A549 (cell line): ENCODE measurements at regions not wholly inside any gene's neighbourhood (a gene's known extent, or its start where the extent isn't known, plus 50 kb on each side); places are given as distances from the start of the nearest gene placed in this dataset.

Source experiments
- ATAC-seq, 2 experiments: fragments of 200-7000 bp in 1 of 2; fragments of >200 bp in 1 of 2; cut with Nextera tagmentation in 1 of 2; cut with Tn5 transposase in 1 of 2; 3 replicates each; pipeline versions ENCODE4 v1.8.0 to v1.9.1; 2018 to 2020; ENCODE audit warnings: mild to moderate bottlenecking in 1 of 2, moderate library complexity in 1 of 2
- CTCF ChIA-PET: fragments of 300-600 bp; sonication (Branson Sonifier 250); formaldehyde crosslinking; extraction: SDS; loops from one replicate; lab custom pipeline; 2021; ENCODE audit warnings: antibody characterized with exemption, inconsistent platforms; lab: Yijun Ruan, JAX
- POLR2A ChIA-PET: fragments of 350-600 bp; formaldehyde crosslinking; extraction: SDS; loops from one replicate; lab custom pipeline; 2021; ENCODE audit warnings: antibody characterized with exemption, inconsistent platforms; lab: Yijun Ruan, JAX
- DNase-seq, 2 experiments: peaks; one replicate each; pipeline versions ENCODE4 v3.0.0 to v3.0.0-alpha.2; 2011 to 2016; ENCODE audit warnings: low read depth in 1 of 2, low spot score in 1 of 2
- FAIRE-seq: peaks from 2 replicates; lab custom pipeline; 2011; peaks lifted over from hg19 to GRCh38; lab: Jason Lieb, UNC
- H3K27ac ChIP-seq, 2 experiments: fragments of >200 bp; sonication (Bioruptor Twin); formaldehyde crosslinking; 3 replicates each; pipeline ENCODE4 v1.5.1; 2016 to 2017
- H3K4me1 ChIP-seq: fragments of >200 bp; sonication (Bioruptor Twin); formaldehyde crosslinking; 3 replicates; pipeline ENCODE4 v1.6.1; 2016
- H3K4me2 ChIP-seq: fragments of >200 bp; sonication (Bioruptor Twin); formaldehyde crosslinking; 3 replicates; pipeline ENCODE4 v1.6.1; 2016
- H3K4me3 ChIP-seq: fragments of >200 bp; sonication (Bioruptor Twin); formaldehyde crosslinking; 3 replicates; pipeline ENCODE4 v1.5.1; 2016
- H3K9me3 ChIP-seq: fragments of >200 bp; sonication (Bioruptor Twin); formaldehyde crosslinking; 3 replicates; pipeline ENCODE4 v1.6.1; 2016
- ATOH8 ChIP-seq: fragments of 250-450 bp; sonication (Bioruptor Pico); IDR thresholded peaks from 2 replicates; pipeline ENCODE4 v1.5.0; 2020; ENCODE audit warnings: low read depth, mild to moderate bottlenecking, moderate library complexity
- BCL3 ChIP-seq: fragments of >200 bp; sonication (Bioruptor Twin); formaldehyde crosslinking; IDR thresholded peaks from 3 replicates; pipeline ENCODE4 v1.6.1; 2016
- BHLHE40 ChIP-seq: IDR thresholded peaks from 2 replicates; pipeline ENCODE4 v1.6.1; 2012; ENCODE audit warnings: low read depth, low read length, inconsistent platforms
- CEBPB ChIP-seq, 2 experiments: fragments of >200 bp in 1 of 2; sonication (Bioruptor Twin) in 1 of 2; formaldehyde crosslinking in 1 of 2; IDR thresholded peaks; 2 replicates each; pipeline ENCODE4 v1.6.1; 2012 to 2016
- CHD4 ChIP-seq: fragments of 200-600 bp; sonication (generic); IDR thresholded peaks from 2 replicates; pipeline ENCODE4 v1.6.1; 2016; ENCODE audit warnings: antibody characterized with exemption, mild to moderate bottlenecking, borderline replicate concordance
- EHMT2 ChIP-seq: fragments of 200-600 bp; sonication (generic); IDR thresholded peaks from 2 replicates; pipeline ENCODE4 v1.6.1; 2016; ENCODE audit warnings: antibody characterized with exemption, low read depth, mild to moderate bottlenecking, moderate library complexity
- EP300 ChIP-seq, 2 experiments: fragments of >200 bp; sonication (Bioruptor Twin); formaldehyde crosslinking; IDR thresholded peaks; 2 replicates in 1 of 2; 3 replicates in 1 of 2; pipeline ENCODE4 v1.6.1; 2016 to 2017
- FOSB ChIP-seq: fragments of 250-450 bp; sonication (Bioruptor Pico); IDR thresholded peaks from 2 replicates; pipeline ENCODE4 v1.5.0; 2020; ENCODE audit warnings: mild to moderate bottlenecking, moderate library complexity
- GATA3 ChIP-seq: IDR thresholded peaks from 2 replicates; pipeline ENCODE4 v1.6.1; 2012; ENCODE audit warnings: borderline replicate concordance
- HOXA7 ChIP-seq: fragments of 250-450 bp; sonication (Bioruptor Pico); IDR thresholded peaks from 2 replicates; pipeline ENCODE4 v1.5.0; 2020; ENCODE audit warnings: mild to moderate bottlenecking, moderate library complexity
- HOXB13 ChIP-seq: fragments of 250-450 bp; sonication (Bioruptor Pico); IDR thresholded peaks from 2 replicates; pipeline ENCODE4 v1.5.0; 2020; ENCODE audit warnings: low read depth, mild to moderate bottlenecking, moderate library complexity
- HOXB5 ChIP-seq: fragments of 250-450 bp; sonication (Bioruptor Pico); IDR thresholded peaks from 2 replicates; pipeline ENCODE4 v1.5.0; 2020; ENCODE audit warnings: mild to moderate bottlenecking, moderate library complexity
- KDM5A ChIP-seq: fragments of 200-600 bp; sonication (generic); IDR thresholded peaks from 2 replicates; pipeline ENCODE4 v1.6.1; 2016; ENCODE audit warnings: antibody characterized with exemption, mild to moderate bottlenecking
- MAFK ChIP-seq: fragments of 450-650 bp; IDR thresholded peaks from 2 replicates; pipeline ENCODE4 v1.6.1; 2014; ENCODE audit not compliant: partially characterized antibody
- MAZ ChIP-seq: fragments of 150-350 bp; IDR thresholded peaks from 2 replicates; pipeline ENCODE4 v1.6.1; 2014; ENCODE audit warnings: antibody characterized with exemption, low read depth, low read length, borderline replicate concordance
- NFE2L2 ChIP-seq: fragments of 150-350 bp; conservative IDR thresholded peaks from 2 replicates; pipeline ENCODE4 v1.6.1; 2014; ENCODE audit warnings: low read length
- NPAS2 ChIP-seq: fragments of 250-450 bp; sonication (Bioruptor Pico); IDR thresholded peaks from 2 replicates; pipeline ENCODE4 v1.8.0; 2022; ENCODE audit warnings: mild to moderate bottlenecking, moderate library complexity, borderline replicate concordance
- NR3C1 ChIP-seq: fragments of >200 bp; sonication (Bioruptor Twin); formaldehyde crosslinking; IDR thresholded peaks from 3 replicates; pipeline ENCODE4 v1.6.1; 2017
- PHF8 ChIP-seq: fragments of 200-600 bp; sonication (generic); IDR thresholded peaks from 2 replicates; pipeline ENCODE4 v1.6.1; 2016; ENCODE audit warnings: low read depth, mild to moderate bottlenecking, antibody characterized with exemption, moderate library complexity, borderline replicate concordance
- POLR2A ChIP-seq: IDR thresholded peaks from 2 replicates; pipeline ENCODE4 v1.6.1; 2012; ENCODE audit warnings: mild to moderate bottlenecking, low read length
- RAD21 ChIP-seq, 2 experiments: fragments of >200 bp in 1 of 2; sonication (Bioruptor Twin) in 1 of 2; formaldehyde crosslinking in 1 of 2; IDR thresholded peaks in 1 of 2; conservative IDR thresholded peaks in 1 of 2; 2 replicates in 1 of 2; 3 replicates in 1 of 2; pipeline ENCODE4 v1.6.1; 2012 to 2018; ENCODE audit warnings: inconsistent platforms in 1 of 2
- RARB ChIP-seq: fragments of 250-450 bp; sonication (Bioruptor Pico); IDR thresholded peaks from 2 replicates; pipeline ENCODE4 v1.8.0; 2021; ENCODE audit warnings: mild to moderate bottlenecking, moderate library complexity
- TP53 ChIP-seq: fragments of 250-450 bp; sonication (Bioruptor Pico); IDR thresholded peaks from 2 replicates; pipeline ENCODE4 v1.5.0; 2021; ENCODE audit warnings: mild to moderate bottlenecking, moderate library complexity
- USF2 ChIP-seq: fragments of 450-650 bp; IDR thresholded peaks from 2 replicates; pipeline ENCODE4 v1.6.1; 2014; ENCODE audit warnings: antibody characterized with exemption
- ZFP36 ChIP-seq: fragments of 450-650 bp; IDR thresholded peaks from 2 replicates; pipeline ENCODE4 v1.6.1; 2014; ENCODE audit warnings: borderline replicate concordance; ENCODE audit not compliant: partially characterized antibody
- ZNF302 ChIP-seq: fragments of 250-450 bp; sonication (Bioruptor Pico); IDR thresholded peaks from 2 replicates; pipeline ENCODE4 v1.9.0; 2021; ENCODE audit warnings: inconsistent platforms, mild to moderate bottlenecking, moderate library complexity
- ZSCAN20 ChIP-seq: fragments of 250-450 bp; sonication (Bioruptor Pico); IDR thresholded peaks from 2 replicates; pipeline ENCODE4 v1.8.0; 2022; ENCODE audit warnings: mild to moderate bottlenecking, moderate library complexity
- WGBS: methylation state at CpG from one replicate; pipeline ENCODE4 v1.1.6; 2017; ENCODE audit errors: missing lambda C conversion rate; 5-methylcytosine and 5-hydroxymethylcytosine counted together
- TF ChIP-seq, protein P1 (sequence below): IDR thresholded peaks from 2 replicates; pipeline ENCODE4 v1.6.1; 2012
- TF ChIP-seq, protein P2 (sequence below): fragments of >200 bp; sonication (Bioruptor Twin); formaldehyde crosslinking; IDR thresholded peaks from 3 replicates; pipeline ENCODE4 v1.5.1; 2016
- TF ChIP-seq, protein P3 (sequence below): IDR thresholded peaks from 2 replicates; pipeline ENCODE4 v1.6.1; 2012; ENCODE audit warnings: low read depth, borderline replicate concordance
- TF ChIP-seq, protein P4 (sequence below): fragments of 200-600 bp; sonication (generic); IDR thresholded peaks from 2 replicates; pipeline ENCODE4 v1.6.1; 2016; ENCODE audit warnings: antibody characterized with exemption, mild to moderate bottlenecking, moderate library complexity

- Histone ChIP-seq H3K4me2 (peak overlapping the region; percentile 82), H3K27ac (peak overlapping the region; percentile 92 to 93), H3K4me3 (peak overlapping the region; percentile 65), H3K9me3 (no peaks in the 10 kb centered on the region), H3K4me1 (peaks cover 4% of the 10 kb centered on the region; the same call in 2 of the 3 replicates)
- ChIA-PET POLR2A (interaction anchor here (0.7 to 4.0 kb wide), 7 partner anchors 12 to 695 kb away, joined by 3 to 32 read pairs (median 5); partner anchors contain the start of genes GLDC and KDM4C), CTCF (interaction anchor here (0.7 to 1.5 kb wide), 3 partner anchors 11 to 264 kb away, joined by 3 read pairs; no protein-coding TSS in a partner anchor)
- WGBS = 3% methylated on average over 43 of the region's 57 CpGs
- FAIRE-seq (no peak), DNase-seq (peak; percentile 92 to 94), ATAC-seq (peak; percentile 89 to 92)
- TF ChIP-seq, protein P1, sequence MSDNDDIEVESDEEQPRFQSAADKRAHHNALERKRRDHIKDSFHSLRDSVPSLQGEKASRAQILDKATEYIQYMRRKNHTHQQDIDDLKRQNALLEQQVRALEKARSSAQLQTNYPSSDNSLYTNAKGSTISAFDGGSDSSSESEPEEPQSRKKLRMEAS = peak; percentile 98
- TF ChIP-seq, protein P2, sequence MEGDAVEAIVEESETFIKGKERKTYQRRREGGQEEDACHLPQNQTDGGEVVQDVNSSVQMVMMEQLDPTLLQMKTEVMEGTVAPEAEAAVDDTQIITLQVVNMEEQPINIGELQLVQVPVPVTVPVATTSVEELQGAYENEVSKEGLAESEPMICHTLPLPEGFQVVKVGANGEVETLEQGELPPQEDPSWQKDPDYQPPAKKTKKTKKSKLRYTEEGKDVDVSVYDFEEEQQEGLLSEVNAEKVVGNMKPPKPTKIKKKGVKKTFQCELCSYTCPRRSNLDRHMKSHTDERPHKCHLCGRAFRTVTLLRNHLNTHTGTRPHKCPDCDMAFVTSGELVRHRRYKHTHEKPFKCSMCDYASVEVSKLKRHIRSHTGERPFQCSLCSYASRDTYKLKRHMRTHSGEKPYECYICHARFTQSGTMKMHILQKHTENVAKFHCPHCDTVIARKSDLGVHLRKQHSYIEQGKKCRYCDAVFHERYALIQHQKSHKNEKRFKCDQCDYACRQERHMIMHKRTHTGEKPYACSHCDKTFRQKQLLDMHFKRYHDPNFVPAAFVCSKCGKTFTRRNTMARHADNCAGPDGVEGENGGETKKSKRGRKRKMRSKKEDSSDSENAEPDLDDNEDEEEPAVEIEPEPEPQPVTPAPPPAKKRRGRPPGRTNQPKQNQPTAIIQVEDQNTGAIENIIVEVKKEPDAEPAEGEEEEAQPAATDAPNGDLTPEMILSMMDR = no peak
- TF ChIP-seq HOXB13 (peak; percentile 66), FOSB (CRISPR knock-in tag) (no peak), MAFK (no peak), USF2 (peak; percentile 100), BCL3 (peak; percentile 89; the same call in 2 of the 3 replicates), BHLHE40 (peak; percentile 88), ZSCAN20 (CRISPR knock-in tag) (no peak), GATA3 (no peak), EHMT2 (no peak), RARB (CRISPR knock-in tag) (no peak), ZFP36 (no peak), NR3C1 (no peak), HOXB5 (peak; percentile 53; the same call in 1 of the 2 replicates), ATOH8 (peak; percentile 9; the same call in 1 of the 2 replicates), CHD4 (no peak), NFE2L2 (no peak), TP53 (CRISPR knock-in tag) (peak; percentile 18; the same call in 1 of the 2 replicates), NPAS2 (CRISPR knock-in tag) (0 out of 2 replicates have a peak, but pooled peaks have one; percentile 58), EP300 (IDR thresholded peaks at IDR 0.05) (no peak), PHF8 (0 out of 2 replicates have a peak, but pooled peaks have one; percentile 52), ZNF302 (CRISPR knock-in tag) (no peak), KDM5A (no peak), RAD21 (conservative IDR thresholded peaks at IDR 0.05 in 1 of 2, IDR thresholded peaks at IDR 0.05 in 1 of 2) (no peak), MAZ (no peak), CEBPB (IDR thresholded peaks at IDR 0.05) (no peak), HOXA7 (CRISPR knock-in tag) (no peak), POLR2A (peak; percentile 90)
- TF ChIP-seq, protein P3, sequence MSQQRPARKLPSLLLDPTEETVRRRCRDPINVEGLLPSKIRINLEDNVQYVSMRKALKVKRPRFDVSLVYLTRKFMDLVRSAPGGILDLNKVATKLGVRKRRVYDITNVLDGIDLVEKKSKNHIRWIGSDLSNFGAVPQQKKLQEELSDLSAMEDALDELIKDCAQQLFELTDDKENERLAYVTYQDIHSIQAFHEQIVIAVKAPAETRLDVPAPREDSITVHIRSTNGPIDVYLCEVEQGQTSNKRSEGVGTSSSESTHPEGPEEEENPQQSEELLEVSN = peak; percentile 93
- TF ChIP-seq, protein P4, sequence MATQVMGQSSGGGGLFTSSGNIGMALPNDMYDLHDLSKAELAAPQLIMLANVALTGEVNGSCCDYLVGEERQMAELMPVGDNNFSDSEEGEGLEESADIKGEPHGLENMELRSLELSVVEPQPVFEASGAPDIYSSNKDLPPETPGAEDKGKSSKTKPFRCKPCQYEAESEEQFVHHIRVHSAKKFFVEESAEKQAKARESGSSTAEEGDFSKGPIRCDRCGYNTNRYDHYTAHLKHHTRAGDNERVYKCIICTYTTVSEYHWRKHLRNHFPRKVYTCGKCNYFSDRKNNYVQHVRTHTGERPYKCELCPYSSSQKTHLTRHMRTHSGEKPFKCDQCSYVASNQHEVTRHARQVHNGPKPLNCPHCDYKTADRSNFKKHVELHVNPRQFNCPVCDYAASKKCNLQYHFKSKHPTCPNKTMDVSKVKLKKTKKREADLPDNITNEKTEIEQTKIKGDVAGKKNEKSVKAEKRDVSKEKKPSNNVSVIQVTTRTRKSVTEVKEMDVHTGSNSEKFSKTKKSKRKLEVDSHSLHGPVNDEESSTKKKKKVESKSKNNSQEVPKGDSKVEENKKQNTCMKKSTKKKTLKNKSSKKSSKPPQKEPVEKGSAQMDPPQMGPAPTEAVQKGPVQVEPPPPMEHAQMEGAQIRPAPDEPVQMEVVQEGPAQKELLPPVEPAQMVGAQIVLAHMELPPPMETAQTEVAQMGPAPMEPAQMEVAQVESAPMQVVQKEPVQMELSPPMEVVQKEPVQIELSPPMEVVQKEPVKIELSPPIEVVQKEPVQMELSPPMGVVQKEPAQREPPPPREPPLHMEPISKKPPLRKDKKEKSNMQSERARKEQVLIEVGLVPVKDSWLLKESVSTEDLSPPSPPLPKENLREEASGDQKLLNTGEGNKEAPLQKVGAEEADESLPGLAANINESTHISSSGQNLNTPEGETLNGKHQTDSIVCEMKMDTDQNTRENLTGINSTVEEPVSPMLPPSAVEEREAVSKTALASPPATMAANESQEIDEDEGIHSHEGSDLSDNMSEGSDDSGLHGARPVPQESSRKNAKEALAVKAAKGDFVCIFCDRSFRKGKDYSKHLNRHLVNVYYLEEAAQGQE = no peak
Observed at GRCh38 chr9:6703898-6704639, 53.7 kb upstream of the KDM4C start.
